T1000 (cell line): ENCODE measurements at regions not wholly inside any gene's neighbourhood (a gene's known extent, or its start where the extent isn't known, plus 50 kb on each side); places are given as distances from the start of the nearest gene placed in this dataset.

ENCODE experiments used
- DNase-seq: peaks from one replicate; lab custom pipeline; 2025; ENCODE audit warnings: mixed read lengths; lab: John Stamatoyannopoulos, UW

DNA sequence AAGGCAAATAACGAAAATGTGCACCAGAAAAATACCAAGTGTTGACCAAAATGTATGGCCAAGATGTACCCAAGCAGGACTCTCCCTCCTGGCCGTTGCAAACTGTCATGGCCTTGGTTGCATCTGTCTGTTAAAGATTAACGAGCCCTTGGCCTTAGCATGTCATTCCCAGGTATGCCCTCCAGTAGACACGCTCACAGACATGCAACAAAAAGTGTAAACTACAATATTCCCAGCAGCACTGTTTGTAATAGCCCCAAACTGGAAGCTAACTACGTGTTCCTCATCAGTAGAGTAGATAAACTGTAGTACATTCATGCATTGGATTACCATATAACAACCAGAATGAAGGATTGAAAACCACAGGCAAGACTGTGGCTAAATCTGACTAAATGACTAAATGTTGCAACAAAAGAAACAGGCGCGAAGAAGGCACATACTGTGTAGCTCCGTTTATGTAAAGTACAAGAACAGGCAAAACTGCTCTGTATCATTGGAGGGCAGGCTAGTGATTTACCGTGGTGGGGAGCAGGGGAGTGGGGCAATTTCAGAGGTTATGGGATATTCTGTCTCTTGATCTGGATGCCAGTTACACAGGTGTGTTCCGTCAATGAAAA, 232.8 kb upstream of the DIO3 start:
- no peak for DNase-seq

DNA sequence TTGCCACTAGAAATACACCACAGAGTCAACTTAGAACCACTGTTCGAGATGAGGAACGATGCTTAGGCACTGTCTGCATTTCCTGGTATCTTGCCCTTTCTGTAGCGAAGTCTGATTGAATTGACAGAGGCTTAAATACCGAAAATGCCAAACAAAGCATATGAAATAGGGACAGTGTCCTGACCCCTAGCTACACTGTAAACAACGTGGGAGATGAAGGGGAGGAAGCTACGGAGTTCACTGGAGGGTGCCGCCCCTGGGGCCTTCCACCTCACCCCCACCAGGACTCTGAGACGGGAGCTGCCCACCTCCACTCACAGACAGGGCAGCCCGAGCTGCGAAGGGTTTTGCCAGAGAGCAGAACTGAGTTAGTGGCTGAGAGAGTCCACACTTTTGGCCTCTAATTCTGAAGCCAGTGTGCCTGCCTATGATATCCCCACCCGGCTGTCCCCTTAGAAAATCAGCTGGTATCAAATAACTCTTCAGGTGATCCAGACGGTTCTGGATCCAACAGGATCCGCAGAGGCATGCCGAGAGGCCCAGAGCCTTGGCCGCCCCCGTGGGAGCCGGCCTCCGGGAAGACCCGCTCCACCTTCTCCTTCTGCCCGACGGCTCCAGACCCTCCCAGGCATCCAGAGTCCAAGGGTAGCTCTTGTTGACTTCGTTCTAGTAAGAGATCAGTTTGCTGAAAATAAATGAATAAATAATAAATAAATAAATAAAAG, 230.7 kb upstream of the DIO3 start:
- no peak for DNase-seq

DNA sequence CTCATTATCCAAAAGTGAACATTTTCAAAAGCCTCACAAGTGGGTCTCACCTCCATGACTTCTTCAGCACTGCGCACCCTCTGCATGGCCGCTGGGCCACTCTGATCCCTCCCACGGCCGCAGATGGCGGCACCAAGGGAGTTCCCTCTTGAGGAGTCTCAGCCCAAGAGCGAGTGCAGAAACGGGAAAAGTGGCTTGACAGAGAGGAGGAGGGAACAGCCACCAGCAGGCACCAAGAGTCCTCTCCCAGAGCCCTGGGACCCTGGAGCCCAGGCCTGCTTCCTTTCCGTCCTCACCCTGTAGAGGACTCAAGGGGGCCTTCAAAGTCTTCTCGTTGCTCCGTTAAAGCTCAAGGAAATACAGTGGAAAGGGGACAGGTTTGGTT, 230.2 kb upstream of the DIO3 start:
- no peak for DNase-seq

DNA sequence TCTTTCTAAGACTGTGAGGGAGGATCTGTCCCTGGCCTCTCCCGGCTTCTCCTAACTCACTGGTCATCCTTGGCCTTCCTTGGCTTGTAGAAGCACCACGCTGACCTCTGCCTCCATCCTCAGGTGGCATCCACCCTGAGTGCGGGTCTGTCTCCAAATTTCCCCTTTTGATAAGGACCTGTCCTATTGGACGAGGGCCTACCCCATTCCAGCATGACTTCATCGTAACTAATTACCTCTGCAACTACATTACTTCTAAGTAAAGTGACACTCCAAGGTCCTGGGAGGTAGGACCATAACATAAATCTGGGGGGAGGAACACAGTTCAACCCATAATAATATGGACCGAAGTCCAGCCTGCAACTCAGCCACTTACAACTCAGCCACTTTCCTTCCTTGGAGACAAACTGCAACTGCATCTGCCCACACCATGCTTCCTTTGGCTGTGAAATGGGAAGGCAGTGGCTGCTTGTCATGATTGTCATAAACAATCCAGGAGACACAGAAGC, 229.6 kb upstream of the DIO3 start:
- DNase-seq = no peak

DNA sequence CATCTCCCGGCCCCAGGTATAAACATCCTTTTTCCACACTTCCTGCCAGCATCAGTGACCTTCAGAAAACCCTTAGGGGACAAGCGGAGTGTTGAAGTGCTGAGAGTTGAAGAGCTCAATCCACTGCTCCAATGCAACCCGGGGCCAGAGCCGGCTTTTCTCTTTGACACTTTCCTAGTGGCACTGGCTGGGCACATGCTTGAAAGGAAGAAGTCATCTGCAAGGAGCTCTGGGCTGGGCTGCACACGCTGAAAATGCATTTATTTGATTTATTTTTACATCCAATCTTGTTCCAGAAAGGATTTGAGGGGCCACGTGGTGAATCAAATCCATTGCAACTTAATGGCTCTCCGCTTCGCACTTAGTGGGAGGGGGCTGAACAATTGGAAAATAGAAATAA, 229.0 kb upstream of the DIO3 start:
- DNase-seq = no peak

DNA sequence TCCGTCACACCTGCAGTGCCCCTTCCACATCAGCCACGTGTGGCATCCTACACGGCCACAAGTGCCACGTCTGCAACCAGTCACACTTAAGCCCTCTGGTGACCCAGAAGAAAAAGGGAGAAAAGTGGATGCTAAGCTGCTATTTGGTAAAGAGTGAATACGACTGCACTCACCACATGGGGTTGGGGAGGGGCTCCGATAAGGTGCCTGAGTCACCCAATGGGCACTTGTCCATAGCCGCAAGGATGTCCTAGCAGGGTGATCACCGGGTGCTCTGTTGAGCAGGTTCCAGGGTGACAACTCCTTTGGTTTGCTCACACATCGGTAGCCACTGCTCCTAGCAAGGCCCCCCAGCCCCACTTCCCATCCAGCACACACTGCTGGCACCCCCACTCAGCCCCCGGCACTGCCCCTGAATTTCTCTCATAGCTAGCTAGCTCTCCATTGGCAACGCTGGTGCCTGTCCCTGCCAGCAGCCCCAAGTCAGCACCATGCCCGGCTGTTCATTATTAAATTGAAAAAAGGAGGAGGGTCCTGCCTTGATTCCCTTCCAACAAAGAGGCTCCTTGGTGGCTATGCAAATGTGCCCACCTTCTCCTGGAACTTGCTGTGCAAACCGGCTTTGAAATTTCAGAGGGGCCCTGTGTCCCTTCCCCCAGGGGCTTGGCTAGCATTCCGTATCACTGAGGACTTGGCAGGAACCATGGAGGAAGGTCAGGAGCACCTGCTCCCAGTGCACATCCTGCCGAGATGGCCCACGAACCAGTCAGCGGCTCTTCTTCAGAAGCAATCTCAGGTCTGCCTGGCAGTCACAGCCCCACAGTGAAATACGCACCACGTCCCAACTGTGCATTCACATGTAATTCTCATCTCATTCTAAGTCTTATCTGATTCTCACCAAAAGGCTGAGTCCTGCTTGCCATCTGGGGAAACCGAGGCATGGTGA, 227.7 kb upstream of the DIO3 start:
- no peak for DNase-seq

DNA sequence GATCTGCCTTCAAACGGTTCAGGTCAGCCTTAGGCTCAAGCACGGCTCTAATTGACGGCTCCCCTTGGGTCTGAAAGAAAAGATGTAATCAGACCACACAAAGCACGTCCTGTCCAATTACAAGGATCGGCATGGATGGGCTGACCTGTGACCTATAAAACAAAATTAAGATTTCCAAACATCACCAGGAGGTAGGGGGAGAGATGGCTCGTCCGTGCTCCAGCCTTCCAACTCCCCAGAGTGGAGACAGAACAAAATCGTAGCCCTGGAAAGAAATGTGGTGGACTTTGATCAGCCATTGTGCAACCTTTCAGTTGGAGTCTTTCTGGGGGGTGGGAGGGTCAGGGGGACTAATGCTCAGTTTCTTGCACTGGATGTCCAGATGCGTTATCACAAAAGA, 226.6 kb upstream of the DIO3 start:
- no peak for DNase-seq

DNA sequence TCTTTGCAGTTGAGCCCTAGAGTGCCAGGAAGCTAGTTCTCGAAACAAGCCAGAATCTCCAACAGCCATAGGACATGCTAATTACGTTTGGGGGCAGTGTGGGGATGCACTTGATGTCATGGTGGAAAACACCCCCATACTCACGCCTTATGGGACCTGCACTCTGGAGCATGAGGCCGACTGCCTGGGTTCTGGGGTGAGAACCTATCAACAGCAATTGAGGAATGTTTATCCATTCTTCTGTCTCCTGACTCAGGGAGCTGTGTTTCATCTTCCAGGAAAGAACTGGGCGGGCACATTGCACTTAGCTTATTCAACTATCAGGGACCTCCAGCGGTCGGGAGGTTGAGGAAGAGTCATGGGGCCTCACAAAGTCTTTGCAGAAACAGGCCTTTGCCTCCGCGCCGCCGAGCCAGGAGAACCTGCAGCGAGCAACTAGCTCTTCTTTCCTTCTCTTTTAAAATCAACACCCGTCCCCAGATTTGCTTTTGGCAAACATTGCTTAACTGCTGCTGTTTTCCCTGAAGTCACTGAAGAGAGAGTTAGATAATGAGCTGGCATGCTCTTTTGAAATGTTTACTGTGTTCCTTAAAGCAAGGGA, 226.1 kb upstream of the DIO3 start:
- DNase-seq = no peak

DNA sequence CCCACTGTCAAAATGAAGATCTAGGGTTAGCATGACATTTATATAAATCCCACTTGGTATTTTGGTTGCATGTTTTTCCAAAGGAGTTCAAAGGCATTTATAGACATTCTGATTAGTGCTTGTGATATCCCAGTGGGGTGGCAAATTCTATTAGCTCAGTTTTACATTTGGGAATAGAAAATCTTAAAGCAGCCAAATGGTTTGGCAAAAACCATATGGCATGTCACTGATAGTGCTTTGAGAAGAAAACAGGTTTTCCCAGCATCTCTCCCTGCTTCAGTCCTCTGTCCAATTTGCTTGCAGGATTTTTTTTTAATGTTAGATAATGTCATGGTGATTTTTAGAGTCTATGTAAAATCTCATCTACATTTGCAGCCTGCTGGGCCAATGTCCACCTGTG, 225.1 kb upstream of the DIO3 start:
- DNase-seq = no peak

DNA sequence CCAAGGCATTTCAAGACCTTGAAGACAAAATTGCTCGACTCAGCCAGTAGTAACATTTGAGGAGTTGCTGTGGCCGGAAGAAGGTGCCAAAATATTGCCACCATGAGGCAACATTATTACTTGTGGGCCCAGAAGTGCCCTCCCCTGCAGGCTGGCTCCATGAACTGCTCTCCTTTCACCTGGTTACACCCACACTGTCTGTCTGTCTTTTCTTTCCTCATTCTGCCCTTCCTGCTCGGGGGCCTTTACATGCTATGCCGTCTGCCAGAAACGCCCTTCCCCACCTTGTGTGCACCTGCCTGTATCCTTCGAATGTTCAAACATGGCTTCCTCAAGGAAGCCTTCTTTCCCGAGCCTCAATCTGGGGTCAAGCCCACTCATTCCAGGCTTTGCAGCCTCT, 224.2 kb upstream of the DIO3 start:
- no peak for DNase-seq

DNA sequence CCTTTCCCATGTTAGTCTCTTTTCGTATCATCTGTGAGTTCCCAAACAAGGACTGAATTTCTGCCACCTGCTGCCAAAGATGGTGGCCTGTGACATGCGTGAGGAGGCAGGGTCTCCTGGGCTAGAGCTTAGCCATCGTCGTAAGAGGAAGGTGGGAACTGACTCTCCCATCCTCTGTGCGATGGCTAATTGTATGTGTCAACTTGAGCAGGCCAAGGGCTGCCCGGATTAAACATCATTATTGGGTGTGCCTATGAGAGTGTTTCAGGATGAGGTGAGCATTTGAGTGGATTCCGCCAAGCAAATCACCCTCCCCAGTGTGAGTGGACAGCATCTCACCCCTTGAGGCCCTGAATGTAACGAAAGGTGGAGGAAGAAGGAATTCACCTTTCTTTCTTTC, 220.7 kb upstream of the DIO3 start:
- no peak for DNase-seq

DNA sequence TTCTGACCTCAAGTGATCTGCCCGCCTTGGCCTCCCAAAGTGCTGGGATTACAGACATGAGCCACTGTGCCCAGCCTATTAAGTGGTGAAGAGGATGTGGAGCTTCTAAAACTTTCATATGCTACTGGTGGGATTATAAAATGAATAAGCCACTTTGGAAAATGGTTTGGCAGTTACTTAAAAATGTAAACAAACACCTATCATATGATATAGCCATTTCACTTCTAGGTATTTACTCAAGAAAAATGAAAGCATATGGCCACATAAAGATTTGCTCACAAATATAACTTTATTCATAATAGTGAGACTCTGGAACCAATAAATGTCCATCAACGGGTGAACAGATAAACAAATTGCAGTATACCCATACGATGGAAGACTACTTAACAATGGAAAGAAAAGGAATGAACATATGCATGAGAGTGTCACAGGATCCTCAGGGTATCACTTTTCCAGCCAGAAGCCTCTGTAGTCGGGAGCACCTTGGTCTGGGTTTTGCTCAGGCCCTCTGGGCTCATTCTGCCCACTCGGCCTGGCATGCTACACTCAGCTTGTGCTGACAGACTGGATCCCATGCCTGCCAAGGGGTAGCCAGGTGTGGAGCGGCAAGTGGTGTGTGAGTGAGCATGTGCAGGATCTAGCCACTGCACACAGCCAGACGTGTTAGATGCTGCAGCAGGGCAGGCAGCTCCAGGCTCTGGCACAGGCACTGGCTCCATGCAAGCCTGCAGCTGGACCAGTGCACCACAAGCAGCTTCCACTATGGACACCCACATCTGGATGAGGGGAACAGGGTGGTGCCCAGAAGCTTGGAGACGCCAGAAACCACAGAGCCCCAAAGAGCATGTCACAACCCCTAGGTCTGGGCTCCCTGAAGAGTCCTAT, 213.2 kb upstream of the DIO3 start:
- DNase-seq = no peak

DNA sequence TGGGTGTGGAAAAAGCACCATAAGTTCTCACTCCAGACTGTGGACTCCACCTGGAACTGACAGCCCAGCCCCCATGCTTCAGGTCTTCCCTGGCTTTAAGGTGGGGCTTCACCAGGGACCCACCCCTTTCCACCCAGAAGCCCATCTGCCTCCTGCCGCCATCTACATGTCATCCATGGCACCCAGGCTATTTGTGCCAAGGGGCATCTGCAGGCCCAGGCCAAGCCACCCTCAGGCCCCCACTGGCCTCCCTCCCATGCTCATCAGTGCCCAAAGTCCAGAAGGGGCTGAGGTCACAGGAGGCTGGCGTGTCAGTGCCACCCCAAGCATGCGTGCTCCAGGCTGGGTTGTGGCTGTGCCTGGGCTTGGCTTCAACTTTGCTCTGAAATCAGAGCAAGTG, 212.2 kb upstream of the DIO3 start:
- no peak for DNase-seq

DNA sequence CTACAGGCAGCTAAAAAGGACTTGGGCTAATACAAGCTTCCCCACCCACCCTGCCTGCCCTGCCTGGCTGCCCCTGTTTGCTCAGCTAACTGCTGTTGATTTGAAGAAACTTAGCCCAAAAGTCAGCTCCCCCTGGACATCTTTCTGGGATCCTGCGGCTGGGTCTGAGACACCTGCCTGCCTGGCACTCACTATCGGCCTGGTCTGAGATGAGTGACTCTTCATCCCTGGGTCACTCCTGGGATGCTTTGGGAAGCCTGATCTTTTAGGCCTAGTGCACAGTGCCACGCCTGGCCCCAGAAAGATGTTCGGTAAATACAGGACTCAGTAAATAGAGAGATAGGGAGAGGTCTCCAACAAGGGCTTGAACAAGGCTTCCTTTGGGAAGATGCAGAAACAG, 211.3 kb upstream of the DIO3 start:
- DNase-seq = no peak

DNA sequence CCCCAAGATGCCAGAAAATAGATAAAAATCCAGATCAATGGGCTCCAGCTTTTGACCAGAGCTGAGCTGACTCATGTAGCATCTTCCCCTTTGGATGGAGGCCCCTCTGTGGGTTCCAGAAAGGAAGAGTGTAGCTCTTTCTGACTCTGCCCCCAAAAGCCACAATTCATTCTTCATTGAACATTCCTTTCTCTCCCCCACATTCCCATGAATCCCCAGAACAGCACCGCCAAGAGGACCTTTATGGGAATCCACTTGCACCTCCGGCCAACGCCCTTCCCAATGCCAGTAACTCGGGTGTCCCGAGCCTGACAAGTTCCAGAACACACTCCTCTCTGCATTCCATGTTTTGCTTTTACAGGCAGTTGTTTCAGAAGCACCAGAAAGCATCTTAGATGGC, 210.6 kb upstream of the DIO3 start:
- no peak for DNase-seq

DNA sequence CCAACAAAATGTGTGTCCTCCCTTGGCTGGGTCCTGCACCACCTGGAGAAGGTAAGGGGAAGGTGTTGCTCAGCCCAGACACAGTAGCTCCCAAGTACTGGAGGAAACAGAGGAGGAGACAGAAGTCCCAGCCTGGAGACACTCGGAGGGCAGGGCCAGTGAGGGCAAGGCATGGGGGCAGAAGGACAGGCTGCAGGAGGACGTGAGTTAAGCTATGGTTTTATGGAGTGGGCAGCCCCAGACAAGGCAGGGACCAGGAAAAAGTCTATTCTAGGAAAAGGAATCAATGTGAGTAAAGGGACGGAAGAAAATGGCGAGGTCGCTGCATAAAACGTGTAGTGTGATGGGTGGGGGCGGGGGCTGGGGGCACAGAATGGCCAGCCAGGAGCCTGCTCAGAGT, 210.1 kb upstream of the DIO3 start:
- DNase-seq = no peak

DNA sequence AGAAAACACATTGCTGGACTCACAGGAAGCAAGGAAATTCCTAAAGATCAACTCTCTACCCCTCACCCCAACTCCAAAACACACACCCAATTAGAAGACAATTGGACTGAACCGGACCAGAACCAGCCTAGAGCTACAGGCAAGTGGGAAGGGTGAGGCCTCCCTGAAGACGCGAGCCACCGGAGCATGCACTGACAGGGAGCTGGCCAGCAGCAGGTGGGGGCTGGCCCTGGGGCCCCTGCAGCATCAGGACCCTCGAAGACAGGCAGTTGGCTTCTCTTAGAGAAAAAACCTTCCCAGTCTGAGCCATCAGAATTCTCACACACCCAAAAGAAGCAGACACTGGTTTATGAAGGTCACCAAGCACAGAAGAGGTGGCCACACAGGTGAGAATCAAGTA, 209.5 kb upstream of the DIO3 start:
- DNase-seq = no peak

DNA sequence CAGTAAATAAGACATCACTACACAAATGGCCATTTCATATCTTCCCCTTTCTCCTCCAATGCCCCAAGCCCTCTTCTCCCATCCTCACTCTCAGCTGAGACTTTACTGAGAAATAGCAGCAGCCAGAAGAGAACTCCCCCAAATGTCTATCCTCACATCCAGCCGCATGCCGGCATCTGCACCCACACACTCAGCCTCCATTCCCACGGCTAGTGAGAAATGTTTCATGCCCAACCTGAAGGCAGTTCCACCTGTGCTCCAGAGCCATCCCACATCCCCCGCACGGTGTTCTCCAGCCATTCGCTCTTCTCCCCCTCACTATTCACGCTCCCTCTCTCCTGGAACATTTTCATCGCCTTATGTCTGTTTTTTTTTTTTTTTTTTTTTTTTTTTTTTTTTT, 208.7 kb upstream of the DIO3 start:
- no peak for DNase-seq

DNA sequence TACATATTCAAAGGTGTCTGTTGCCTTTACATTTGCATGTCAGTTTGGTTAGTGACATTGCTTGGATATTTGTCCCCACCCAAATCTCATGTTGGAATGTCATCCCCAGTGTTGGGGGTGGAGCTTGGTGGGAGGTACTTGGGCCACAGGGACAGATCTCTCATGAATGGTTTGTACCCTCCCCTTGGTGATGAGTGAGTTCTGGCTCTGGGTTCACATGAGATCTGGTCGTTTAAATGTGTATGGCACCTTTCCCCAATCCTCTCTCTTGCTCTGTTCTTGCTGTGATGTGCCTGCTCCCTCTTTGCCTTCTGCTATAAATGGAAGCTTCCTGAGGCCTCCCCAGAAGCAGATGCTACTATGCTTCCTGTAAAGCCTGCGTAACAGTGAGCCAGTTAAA, 207.9 kb upstream of the DIO3 start:
- no peak for DNase-seq

DNA sequence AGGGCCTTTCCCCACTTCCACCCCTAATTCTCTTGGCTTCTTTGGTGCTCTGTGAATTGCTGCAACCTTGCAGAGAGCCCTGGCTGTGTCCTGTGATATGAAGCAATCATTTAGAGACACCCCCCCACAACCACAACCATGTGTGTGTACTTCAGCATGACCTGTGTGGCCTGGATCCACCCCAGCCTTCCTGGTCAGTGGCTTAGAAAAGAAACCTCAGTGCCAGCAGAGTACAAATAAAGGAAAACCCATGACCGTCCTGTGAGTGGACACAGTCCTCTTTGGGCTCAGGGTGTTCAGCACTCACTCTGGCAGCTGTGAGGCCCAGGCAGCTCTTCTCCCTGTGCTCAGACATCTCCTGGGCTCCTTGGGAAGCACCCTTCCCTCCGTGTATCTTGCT, 206.6 kb upstream of the DIO3 start:
- no peak for DNase-seq

DNA sequence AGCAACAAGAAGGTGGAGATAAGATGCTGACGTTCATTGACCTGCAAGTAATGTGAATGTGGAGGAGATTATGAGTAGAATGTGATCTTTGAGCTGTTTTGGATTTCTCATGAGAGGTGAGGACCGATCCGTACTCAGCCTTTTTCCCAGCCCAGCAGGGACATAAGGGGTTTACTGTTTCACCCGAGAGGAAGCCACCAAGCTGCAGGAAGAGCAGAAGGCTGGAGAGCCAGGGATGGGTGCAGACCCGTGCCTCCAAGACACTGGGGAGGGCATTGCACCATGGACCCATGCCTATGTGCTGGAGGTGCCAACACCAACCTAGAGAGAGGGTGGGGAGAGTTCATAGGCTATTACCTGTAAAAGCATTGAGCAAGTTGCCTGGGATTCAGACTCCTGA, 206.0 kb upstream of the DIO3 start:
- DNase-seq = no peak
